Stromal cell of bone marrow (primary cell): ENCODE measurements at regions not wholly inside any gene's neighbourhood (a gene's known extent, or its start where the extent isn't known, plus 50 kb on each side); places are given as distances from the start of the nearest gene placed in this dataset.

Experiments
- DNase-seq: peaks from one replicate; pipeline ENCODE4 v3.0.0-alpha.2; 2012; ENCODE audit warnings: low read depth

DNA sequence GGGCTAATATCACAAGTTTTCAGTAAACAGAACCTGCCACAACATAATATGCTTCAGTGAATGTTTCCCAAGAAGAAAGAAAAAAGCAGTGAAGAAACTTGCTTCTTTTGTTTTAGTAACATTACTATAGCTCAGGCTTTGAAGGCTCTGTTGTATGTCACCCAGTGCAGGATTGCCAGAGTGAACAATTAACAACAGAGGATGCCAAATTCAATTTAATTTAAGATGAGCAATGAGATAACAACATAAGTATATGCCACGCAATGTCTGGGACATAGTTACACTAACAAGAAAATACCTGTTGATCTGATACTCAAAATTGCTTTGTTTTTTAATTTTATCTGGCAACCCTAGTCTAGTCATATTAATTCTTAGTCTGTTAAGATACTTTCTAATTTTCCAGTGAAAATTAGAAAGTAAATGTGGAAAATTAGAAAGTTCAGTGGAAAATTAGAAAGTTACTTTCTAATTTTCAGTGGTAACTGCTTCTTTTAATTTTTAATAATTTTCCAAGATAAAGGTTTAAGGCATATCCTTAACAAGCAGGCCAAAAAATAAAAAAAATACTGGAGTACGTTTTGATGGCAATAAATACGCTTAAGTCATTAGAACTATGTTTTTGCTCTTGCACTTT lies 336.3 kb downstream of the SLITRK6 start:
- no peak for DNase-seq

DNA sequence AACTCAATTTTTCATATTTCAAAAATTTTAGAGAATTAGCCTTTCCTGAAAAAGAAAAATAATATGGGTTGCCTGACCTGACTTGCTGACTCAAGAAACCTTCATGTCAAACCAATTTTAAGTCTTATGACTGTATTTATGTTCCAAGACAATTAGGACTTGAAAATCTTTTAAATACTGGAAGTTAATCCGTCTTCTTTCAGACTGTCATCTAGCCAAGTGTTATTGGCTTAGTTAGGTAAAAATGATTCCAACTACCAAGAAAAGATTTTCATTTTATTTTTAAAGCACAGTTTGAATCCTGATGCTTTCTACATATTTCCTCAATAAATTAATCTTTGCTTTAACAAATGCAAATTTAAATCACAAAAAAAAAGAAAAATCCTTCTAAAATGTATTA lies 337.6 kb downstream of the SLITRK6 start:
- DNase-seq: no peak

DNA sequence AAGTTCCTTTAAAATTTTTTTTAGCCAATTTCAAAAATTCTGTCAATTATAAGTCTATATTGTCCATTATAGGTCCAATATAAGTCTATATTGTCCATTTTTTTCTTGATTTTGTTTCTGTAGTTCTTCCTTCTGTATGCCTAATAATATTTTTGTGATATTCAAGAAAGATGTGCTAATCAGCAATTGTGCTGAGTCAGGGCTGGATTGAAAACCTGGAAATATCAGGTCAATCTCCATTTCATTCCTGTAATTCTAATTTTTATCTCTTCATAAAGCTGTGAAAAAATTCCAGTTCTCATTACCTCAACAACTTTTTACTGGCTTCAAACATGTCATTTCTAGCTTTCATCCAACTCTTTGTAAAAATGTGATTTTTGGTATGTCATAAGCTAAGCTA lies 353.7 kb downstream of the SLITRK6 start:
- DNase-seq: no peak

DNA sequence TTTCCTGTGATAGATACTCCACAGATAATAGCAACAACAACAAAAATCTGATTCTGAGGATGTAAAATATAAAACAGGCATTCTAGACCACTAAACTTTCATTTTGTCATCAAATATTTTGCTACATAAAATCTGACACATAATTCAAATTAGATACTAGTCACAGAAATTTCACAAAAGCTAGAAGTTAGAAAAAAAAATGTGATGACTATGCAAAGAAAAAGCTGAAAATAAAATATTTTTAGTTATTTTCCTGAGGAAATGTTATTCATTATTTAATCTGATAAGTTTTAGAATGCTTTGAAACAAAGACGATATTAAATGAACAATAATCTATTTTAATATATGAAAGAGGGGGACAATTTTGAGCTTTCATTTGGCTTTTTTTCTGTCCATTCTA lies 357.2 kb downstream of the SLITRK6 start:
- no peak for DNase-seq

DNA sequence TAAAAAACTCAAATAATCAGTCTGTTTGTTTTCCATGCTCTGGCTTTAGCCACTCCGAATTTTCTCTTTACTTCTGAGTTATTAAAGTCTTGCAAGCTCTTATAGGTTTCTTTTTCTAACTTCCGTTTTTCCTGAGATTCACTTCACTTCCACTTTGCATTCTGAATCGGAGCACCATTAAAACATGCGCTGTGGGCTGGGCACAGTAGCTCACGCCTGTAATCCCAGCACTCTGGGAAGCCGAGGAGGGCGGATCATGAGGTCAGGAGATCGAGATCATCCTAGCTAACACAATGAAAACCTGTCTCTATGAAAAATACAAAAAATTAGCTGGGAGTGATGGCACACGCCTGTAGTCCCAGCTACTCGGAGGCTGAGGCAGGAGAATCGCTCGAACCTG lies 357.9 kb downstream of the SLITRK6 start:
- DNase-seq: no peak

DNA sequence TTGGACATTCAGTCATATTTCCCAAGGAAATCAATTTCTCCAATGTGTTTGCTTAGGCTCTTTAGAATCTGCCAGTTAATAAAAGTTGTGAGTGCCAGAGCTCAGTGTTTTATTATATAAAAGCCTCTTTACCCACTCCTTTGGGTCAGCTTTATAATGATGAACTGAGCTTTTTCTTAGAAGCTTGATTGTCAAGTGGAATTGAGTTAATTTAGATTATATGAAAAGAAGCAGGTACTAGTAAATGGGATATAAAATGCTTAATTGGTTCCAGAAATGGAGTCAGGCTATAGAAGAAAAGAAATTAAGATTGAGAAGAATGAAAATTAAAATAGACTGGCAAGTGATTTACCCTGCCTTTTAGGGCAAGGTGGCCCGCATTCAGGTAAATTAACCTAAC lies 363.2 kb downstream of the SLITRK6 start:
- DNase-seq: no peak

DNA sequence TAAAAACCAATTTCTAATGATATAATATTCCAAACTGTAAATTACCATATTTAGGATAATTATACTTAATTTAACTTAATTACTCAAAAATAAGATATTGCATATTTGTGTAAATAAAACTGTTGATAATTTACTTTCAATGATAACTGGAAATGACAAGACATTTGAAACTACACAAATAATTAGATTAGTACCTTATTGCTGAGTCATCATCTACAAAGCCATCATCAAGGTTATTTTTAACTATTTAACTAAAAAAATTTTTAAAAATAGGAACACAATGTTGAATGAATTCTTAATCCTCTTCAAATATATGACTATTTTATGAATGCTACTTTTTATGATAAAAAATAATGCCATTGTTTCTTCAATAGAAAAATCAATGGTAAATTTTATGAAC lies 364.3 kb downstream of the SLITRK6 start:
- no peak for DNase-seq

DNA sequence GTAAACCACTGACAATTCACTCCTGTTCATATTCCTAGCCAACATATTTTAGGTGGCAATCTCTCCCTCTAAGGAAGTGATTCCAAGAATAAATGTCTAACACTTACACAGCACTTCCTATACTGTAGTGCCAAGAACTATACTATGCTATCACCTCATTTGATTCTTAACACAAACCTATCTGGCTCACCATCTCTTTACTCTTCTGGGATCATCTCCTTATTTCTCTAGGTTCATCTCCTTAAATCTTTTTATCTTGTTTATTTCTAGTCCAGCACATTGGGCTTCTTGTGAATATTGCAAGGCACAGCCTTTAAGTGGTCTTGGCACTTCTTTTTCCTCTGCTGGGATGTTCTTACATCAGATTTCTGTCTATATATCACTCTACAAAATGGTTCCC lies 366.3 kb downstream of the SLITRK6 start:
- DNase-seq: no peak

DNA sequence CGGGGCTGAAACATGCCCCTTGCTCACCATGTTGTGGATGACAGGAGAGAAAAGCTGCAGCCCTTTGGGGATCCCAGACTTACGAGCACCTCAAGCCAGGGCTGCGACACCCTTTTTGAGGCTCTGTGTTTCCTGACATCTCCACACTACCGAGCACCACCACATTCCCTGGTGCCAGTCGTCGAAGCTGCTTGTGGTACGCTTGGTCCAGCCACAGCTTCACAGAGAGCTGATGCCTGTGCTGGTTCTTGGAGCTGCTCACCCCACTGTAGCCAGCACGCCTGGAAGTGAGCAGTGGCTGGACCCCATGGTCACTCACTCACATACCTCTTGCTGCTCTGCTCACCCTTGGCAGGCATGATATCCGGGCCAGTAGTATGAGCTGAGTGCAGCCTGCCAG lies 367.5 kb downstream of the SLITRK6 start:
- DNase-seq: no peak

DNA sequence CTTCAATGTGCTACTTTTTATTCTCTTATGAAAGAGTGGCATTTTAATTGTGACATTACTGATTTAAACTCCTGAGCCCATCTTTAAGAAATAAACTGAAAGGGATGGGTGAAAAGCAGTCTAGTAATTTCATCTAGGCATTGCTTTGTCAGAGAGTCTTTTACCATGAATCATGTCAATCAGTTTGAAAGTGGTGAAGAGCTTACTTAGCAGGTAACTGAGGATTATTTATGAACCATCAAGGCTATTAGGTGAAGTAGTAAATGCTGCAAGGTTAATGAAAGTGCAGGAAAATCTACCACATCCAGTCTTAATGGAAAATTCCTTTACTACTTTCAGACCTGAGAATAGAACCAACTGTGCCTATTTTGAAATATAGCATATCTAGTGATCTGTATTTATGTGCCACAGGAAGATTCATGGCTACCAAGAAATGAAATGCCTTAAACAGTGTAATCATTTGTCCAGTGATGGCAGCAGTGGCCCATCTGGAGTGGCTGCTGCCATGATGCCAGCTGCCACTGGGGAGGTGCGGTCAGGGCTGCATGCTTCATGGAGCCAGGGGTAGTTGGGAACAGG lies 368.9 kb downstream of the SLITRK6 start:
- DNase-seq: no peak

DNA sequence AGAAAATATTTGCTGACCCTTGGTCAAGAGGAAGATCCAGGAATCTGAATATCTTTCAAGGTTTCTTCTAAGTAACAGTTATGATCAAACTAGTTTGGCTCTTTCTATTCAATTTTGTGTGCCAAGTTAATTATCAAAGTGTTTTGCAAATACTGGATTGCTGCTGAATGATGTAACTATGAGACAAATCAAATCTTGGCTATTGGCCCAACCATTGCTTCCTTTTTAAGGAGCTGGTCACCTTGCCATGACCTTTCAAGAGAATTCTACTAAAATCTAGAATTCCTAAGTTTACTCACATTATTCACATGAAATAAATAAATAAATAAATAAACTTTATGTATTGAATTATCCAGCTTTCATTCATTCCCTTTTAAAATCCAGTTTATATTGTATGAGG lies 371.8 kb downstream of the SLITRK6 start:
- DNase-seq: peak; percentile 0

DNA sequence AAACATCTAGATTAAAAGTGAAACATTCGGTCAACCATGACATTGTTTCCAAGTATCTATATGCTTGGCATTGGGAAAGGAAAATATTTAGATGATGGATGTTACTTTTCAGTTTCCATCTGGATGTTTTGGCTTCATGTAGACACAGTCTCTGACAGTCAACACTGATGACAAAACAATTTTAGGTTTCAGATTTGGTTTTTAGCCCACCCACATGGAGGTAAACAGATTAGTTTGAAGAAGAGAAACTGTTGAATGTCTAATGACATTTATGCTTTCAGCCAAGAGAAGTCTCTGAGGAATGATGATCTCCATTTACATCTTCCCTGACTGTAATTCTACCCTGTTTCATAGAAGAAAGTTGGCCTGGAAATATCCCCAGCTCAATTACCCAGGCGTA lies 379.1 kb downstream of the SLITRK6 start:
- no peak for DNase-seq

DNA sequence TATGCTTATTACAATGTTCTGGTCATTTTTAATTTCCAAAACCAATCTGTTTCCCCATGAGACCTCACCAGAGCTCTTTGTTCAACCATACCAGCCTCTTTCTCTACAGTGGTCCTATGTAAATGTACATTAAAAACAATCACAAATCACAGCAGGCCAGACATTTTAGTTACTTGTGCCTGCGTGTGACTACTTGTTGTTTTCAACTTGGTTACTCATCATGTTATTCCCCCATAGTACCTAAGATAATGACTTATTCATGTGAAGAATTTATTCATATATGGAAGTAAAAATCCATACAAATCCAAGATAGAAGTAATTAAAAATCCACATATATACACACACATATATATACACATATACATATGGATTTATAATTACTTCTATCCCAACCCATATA lies 379.6 kb downstream of the SLITRK6 start:
- no peak for DNase-seq

DNA sequence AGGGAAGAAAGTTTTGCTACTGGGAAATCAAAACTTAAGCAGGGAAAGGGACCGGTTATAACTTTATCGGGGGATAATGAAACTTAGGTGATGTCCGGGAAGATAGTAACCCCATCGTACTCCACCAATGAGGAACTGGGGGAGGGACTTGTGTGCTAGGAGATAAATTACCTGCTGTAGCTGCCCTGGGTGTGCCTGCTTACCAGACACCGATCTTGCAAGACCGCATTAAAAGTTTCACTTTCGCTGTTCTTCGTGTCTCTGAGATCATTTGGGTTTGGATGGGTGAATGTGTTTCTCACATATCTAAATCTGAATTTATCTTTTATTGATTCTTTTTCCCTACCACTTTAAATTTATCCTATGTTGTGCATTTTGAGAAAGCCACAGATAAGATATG lies 381.4 kb downstream of the SLITRK6 start:
- no peak for DNase-seq

DNA sequence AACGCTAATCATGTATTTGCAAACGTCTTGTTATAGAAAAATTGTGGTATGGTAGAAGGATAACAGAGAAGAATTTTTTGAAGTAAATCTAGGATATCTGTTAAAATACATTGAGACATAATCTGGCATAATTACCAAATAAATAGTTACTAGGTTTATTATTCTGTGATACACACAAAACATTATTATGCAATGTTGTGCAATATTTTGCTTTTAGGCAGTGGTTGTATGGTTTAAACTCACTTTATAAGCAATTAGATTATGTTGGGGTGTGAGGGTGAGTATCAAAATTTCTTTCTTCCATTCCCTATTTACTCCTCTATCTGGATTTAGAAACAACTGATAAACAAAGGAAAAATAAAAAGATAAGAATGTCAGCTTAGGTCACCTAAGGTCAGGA lies 385.6 kb downstream of the SLITRK6 start:
- DNase-seq: no peak

DNA sequence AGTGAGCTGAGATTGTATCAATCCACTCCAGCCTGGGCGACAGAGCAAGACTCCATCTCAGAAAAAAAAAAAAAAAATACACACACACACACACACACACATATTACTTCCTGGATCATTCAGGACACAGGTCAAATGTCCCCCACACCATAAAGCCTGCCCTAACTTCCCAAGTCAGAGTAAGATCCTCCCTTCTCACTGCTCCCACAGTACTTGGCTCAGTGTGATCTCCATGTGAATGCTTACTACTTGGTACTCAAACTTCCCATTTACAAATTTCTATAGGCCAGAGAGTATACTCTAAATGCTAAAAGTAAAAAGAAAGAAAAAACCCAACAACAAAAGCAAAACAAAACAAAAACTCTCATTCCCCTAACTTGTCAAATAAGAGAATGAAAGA lies 386.8 kb downstream of the SLITRK6 start:
- no peak for DNase-seq

DNA sequence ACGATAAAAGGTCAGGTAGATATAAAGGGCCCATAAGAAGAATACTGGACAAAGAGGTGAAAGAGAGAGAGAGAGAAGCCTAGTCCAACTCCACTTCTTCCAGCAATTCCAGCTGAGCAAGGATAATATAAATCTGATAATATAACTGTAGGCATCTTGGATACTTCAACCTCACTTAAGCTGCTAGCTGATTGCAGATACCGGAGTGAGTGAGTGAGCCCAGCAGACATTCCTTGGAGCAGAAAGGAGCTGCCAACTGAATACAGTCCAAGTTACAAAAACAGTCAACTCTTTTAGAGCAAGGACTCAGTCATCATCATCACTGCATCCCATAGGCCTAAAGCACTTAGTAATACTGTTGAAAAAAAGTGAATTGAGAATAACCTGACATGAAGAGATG lies 387.6 kb downstream of the SLITRK6 start:
- DNase-seq: peak; percentile 7

DNA sequence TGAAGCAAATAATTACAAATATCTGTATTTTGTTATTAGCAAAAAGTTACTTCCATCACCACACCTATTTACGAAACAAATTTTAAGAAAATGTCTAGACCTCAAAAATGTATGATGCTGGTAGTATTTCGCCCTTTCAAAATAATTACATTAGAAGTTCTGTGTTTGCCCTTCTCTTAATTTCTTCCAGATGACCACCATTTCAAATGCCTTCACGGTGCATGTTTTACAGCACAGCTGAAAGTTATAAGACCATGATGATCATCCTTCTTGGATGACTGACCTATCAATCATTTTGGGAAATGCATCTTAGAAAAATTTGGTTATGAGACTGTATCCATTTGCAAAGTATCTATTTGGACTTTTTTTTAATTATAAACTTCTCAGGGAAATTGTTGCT lies 390.8 kb downstream of the SLITRK6 start:
- DNase-seq: no peak

DNA sequence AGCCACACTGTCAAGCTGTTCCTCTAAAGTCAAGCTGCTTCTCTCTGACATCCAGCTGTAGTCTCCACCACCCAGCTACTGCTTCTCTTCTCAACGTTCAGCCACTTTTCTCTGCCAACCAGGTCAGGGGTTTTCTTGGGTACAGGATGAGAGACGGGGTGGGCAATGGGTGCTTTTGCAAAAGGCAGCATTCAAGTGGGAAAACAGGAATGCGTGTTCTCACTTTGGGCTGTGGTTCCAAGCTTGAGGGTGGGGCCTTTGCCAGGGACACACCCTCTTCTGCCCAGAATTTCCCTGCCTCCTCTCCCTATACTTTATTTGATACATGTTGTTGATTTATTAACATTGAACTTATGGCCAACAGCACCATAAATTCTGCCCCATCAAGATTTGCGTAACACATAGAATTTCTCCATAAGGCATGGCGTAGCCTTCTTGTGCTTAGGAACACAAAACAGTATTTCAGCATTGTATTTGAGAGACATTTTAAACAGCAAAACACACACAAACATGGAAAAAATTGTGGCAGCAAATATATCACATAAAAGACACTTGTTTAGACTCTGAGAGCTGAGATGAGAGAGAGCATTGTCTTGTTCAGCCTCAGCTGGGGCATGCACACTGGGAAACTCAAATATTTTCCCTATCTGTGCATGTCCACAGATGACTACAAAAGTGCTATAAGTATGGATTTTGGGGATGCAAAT lies 392.8 kb downstream of the SLITRK6 start:
- DNase-seq: no peak

DNA sequence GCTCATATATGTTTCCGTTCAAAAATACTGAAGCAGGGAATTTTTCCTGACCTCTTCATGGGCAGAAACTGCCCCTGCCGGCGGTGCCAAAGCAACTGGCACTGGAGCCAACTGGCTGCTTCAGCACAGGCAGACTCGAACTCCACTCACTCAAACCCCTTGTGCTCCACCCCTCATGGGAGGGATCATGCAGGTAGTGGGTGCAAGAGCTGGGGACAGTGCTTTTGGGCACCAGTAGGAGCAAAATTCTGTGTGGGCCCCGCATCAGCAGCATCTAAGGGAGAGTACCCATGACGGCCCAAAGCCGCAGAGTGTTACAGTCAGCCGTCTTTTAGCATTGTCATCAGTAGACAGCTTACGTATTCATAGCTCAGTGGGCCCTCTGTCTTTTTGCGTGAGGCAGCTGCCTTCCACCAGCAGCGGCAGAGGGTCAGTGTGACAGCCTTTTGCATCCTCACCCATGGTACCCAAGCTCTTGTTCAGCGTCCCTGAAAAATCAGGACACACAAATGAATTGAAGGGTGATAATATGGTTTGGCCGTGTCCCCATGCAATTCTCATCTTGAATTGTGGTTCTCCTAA lies 393.8 kb downstream of the SLITRK6 start:
- DNase-seq: no peak

DNA sequence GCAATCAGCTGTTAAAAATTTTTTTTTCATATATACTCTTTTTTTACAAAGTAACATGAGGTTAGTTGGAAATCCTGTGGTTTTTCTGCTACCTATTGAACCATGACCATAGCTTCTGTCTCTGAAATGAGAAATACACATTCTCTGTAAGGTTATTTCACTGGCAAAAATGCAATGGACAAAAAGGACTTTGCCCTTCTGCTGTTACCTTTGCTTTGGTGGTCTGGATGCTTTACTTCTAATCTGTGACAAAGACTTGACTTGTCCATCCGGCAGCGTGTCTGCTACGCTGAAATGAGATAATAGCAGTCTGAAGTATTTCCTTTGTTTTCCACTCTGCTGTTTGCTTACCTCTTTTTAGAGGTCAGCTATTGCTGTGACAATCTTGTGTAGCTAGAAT lies 412.8 kb downstream of the SLITRK6 start:
- DNase-seq: no peak

DNA sequence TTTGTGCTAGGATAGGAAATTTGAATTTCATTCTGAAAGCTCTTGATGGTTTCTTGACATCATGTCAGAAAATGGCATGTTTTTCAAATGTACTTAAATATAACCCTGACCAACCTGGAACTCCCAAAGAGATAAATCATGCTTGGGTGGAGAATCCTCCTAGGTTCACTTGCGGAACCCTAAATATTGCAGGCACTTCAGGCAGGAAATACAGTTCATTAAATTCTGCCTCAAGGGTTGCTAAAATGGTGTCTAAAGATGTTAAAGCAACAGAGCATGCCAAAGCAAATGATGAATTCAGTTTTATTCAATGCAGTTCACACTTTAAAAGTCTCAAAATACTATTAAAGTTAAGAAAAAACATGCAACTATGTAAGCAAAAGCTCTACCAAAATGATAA lies 415.9 kb downstream of the SLITRK6 start:
- no peak for DNase-seq

DNA sequence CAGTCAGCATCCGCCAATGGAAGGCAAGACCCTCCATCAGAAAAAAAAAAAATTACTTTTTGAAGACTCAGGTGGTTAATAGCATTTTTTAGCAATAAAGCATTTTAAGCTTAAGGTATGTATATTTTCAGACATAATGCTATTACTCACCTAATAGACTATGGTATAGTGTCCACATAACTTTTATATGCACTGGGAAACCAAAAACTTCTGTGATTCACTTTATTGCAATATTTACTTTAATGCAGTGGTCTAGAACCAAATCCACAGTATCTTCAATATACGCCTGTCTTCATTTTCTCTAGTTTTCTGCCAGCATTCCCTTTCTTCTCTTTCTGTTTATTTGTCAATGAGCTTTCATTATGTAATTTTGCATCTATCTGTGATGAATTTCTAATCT lies 418.1 kb downstream of the SLITRK6 start:
- no peak for DNase-seq

DNA sequence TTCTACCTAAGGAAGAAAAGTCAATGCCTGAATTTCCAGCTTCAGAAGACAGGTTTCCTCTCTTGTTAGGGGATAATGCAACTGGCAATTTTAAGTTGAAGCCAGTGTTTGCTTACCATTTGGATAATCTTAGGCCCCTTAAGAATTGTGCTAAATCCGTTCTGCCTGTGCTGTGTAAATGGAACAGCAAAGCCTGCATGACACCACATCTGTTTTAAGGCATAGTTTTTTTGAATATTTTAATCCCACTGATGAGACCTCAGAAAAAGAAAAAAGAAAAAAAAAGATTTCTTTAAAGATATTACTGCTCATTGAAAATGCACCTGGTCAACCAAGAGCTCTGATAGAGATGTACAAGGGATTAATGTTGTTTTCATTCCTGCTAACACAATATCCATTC lies 419.2 kb downstream of the SLITRK6 start:
- DNase-seq: no peak
